ENCODE measurements at regions not wholly inside any gene's neighbourhood (a gene's known extent, or its start where the extent isn't known, plus 50 kb on each side); places are given as distances from the start of the nearest gene placed in this dataset.

- TF ChIP-seq EP300 (IDR thresholded peaks at IDR 0.05) (no peak), POLR2A (IDR thresholded peaks at IDR 0.05) (no peak)
Measured at GRCh38 chr2:79383681-79384080, 129.2 kb upstream of the CTNNA2 start.

Measured in ovary (tissue), 1 donor.